CD14-positive monocyte (primary cell): ENCODE measurements at regions not wholly inside any gene's neighbourhood (a gene's known extent, or its start where the extent isn't known, plus 50 kb on each side); places are given as distances from the start of the nearest gene placed in this dataset.

Experiments
- DNase-seq, 3 donors: peaks; one replicate each; pipeline ENCODE4 v3.0.0-alpha.2; 2011 to 2022
- H2AFZ ChIP-seq: 2 replicates; pipeline ENCODE4 v1.6.0; 2012; ENCODE audit warnings: mild to moderate bottlenecking, low read depth, low read length, inconsistent platforms; ENCODE audit not compliant: insufficient read depth, poor library complexity, severe bottlenecking
- H3K27ac ChIP-seq, 2 donors: 1 replicate in 1 of 2; 2 replicates in 1 of 2; pipeline ENCODE4 v1.5.1; 2012 to 2013; ENCODE audit warnings: low read length in 2 of 2, control low read depth in 1 of 2, inconsistent platforms in 1 of 2, low read depth in 1 of 2, mild to moderate bottlenecking in 1 of 2
- H3K27me3 ChIP-seq, 2 donors: one replicate each; pipeline versions ENCODE4 v1.6.0 to v1.6.1; 2011 to 2013; ENCODE audit warnings: low read length in 2 of 2; ENCODE audit not compliant: control insufficient read depth in 2 of 2, insufficient read depth in 2 of 2
- H3K36me3 ChIP-seq, 2 donors: replicated peaks in 1 of 2; 1 replicate in 1 of 2; 2 replicates in 1 of 2; pipeline versions ENCODE4 v1.5.1 to v1.6.1; 2012 to 2013; ENCODE audit warnings: low read length in 2 of 2, control low read depth in 1 of 2, inconsistent platforms in 1 of 2, mild to moderate bottlenecking in 1 of 2; ENCODE audit not compliant: insufficient read depth in 2 of 2, control insufficient read depth in 1 of 2
- H3K4me1 ChIP-seq, 2 donors: 1 replicate in 1 of 2; 2 replicates in 1 of 2; pipeline versions ENCODE4 v1.5.1 to v1.6.1; 2012 to 2013; ENCODE audit warnings: low read length in 2 of 2, control low read depth in 1 of 2, inconsistent platforms in 1 of 2, mild to moderate bottlenecking in 1 of 2, moderate library complexity in 1 of 2; ENCODE audit not compliant: insufficient read depth in 2 of 2, control insufficient read depth in 1 of 2
- H3K4me2 ChIP-seq: replicated peaks from 2 replicates; pipeline ENCODE3; 2012; ENCODE audit warnings: low read length, moderate library complexity, mild to moderate bottlenecking; ENCODE audit not compliant: poor library complexity, severe bottlenecking; ENCODE audit errors: extremely low read depth
- H3K4me3 ChIP-seq, 3 experiments: fragments of 200-600 bp in 1 of 3; sonication (generic) in 1 of 3; replicated peaks in 1 of 3; 1 replicate in 2 of 3; 2 replicates in 1 of 3; pipeline ENCODE4 v1.5.1; 2011 to 2013; ENCODE audit warnings: low read length in 3 of 3, mild to moderate bottlenecking in 3 of 3, control low read depth in 2 of 3, low read depth in 2 of 3, inconsistent platforms in 1 of 3, moderate library complexity in 1 of 3
- H3K79me2 ChIP-seq: 2 replicates; pipeline ENCODE4 v1.6.0; 2012; ENCODE audit warnings: mild to moderate bottlenecking, control low read depth, inconsistent platforms, low read length, moderate library complexity; ENCODE audit not compliant: insufficient read depth
- H3K9ac ChIP-seq: 2 replicates; pipeline ENCODE4 v1.6.0; 2017; ENCODE audit warnings: low read length, mild to moderate bottlenecking; ENCODE audit not compliant: insufficient read depth, poor library complexity, severe bottlenecking
- H3K9me3 ChIP-seq, 2 donors: replicated peaks in 1 of 2; 1 replicate in 1 of 2; 2 replicates in 1 of 2; pipeline versions ENCODE4 v1.5.1 to v1.6.1; 2012 to 2013; ENCODE audit warnings: low read length in 2 of 2, control low read depth in 1 of 2; ENCODE audit not compliant: control insufficient read depth in 1 of 2, insufficient read depth in 1 of 2
- H4K20me1 ChIP-seq: 2 replicates; pipeline ENCODE4 v1.6.0; 2012; ENCODE audit warnings: mild to moderate bottlenecking, low read length, control low read depth, moderate library complexity; ENCODE audit not compliant: insufficient read depth
- H3K27ac Mint-ChIP-seq, 7 donors: one replicate each; pipeline ENCODE4 v1.8.0; 2020; ENCODE audit warnings: mild to moderate bottlenecking in 7 of 7, mixed read lengths in 7 of 7, moderate library complexity in 6 of 7, inconsistent platforms in 2 of 7
- H3K27me3 Mint-ChIP-seq, 3 donors: one replicate each; pipeline ENCODE4 v1.8.0; 2021 to 2022; ENCODE audit warnings: low read depth in 3 of 3, mild to moderate bottlenecking in 3 of 3, mixed read lengths in 3 of 3, moderate library complexity in 3 of 3, inconsistent platforms in 1 of 3
- H3K36me3 Mint-ChIP-seq, 2 donors: one replicate each; pipeline ENCODE4 v1.8.0; 2020; ENCODE audit warnings: mixed read lengths in 2 of 2, inconsistent platforms in 1 of 2, mild to moderate bottlenecking in 1 of 2
- H3K4me1 Mint-ChIP-seq: one replicate; pipeline ENCODE4 v1.8.0; 2020; ENCODE audit warnings: mild to moderate bottlenecking, mixed read lengths
- H3K4me3 Mint-ChIP-seq, 2 donors: one replicate each; pipeline ENCODE4 v1.8.0; 2020; ENCODE audit warnings: mild to moderate bottlenecking in 2 of 2, mixed read lengths in 2 of 2, moderate library complexity in 1 of 2
- H3K9me3 Mint-ChIP-seq, 7 donors: one replicate each; pipeline ENCODE4 v1.8.0; 2020 to 2022; ENCODE audit warnings: mixed read lengths in 7 of 7, mild to moderate bottlenecking in 6 of 7, moderate library complexity in 6 of 7, inconsistent platforms in 2 of 7
- CTCF ChIP-seq: fragments of 200-600 bp; IDR thresholded peaks from one replicate; pipeline ENCODE4 v1.8.0; 2022; ENCODE audit warnings: antibody characterized with exemption, mild to moderate bottlenecking
- WGBS: methylation state at CpG from one replicate; pipeline ENCODE4 v1.1.5; 2013; ENCODE audit warnings: missing lambda C conversion rate; ENCODE audit not compliant: insufficient coverage; 5-methylcytosine and 5-hydroxymethylcytosine counted together
- intact Hi-C, 2 donors: fragments of 100-400 bp; cut with micrococcal nuclease; formaldehyde crosslinking; loops; one replicate each; pipeline versions ENCODE4 v1.15.0 to v1.15.1; 2023

- no peak overlapping the region for H2AFZ ChIP-seq
- DNase-seq: no peak
- H3K27me3 ChIP-seq: no peaks in the 10 kb centered on the region
- H3K4me3 Mint-ChIP-seq: no peak overlapping the region
- no peaks in the 10 kb centered on the region for H3K79me2 ChIP-seq
- no peak overlapping the region for H3K4me2 ChIP-seq
- H3K36me3 Mint-ChIP-seq: no peaks in the 10 kb centered on the region
- H3K4me1 Mint-ChIP-seq: no peaks in the 10 kb centered on the region
- intact Hi-C loops: no loop called here
- no peak overlapping the region for H3K4me3 ChIP-seq
- H3K27ac ChIP-seq: no peak overlapping the region
- no peak overlapping the region for H3K27ac Mint-ChIP-seq
- H3K36me3 ChIP-seq: no peaks in the 10 kb centered on the region
- no peaks in the 10 kb centered on the region for H3K4me1 ChIP-seq
- WGBS: 50% methylated on average over 1 of the region's 3 CpGs
- H3K27me3 Mint-ChIP-seq: peaks cover 0 to 2% (median 0%) of the 10 kb centered on the region in 3 donors
- peaks cover 0 to 2% (median 0%) of the 10 kb centered on the region in 7 donors for H3K9me3 Mint-ChIP-seq
- no peaks in the 10 kb centered on the region for H4K20me1 ChIP-seq
- TF ChIP-seq CTCF: no peak
- H3K9ac ChIP-seq: no peak overlapping the region
- H3K9me3 ChIP-seq: no peaks in the 10 kb centered on the region
Measured at GRCh38 chr15:87582169-87582568, 674.4 kb downstream of the NTRK3 start.

DNA sequence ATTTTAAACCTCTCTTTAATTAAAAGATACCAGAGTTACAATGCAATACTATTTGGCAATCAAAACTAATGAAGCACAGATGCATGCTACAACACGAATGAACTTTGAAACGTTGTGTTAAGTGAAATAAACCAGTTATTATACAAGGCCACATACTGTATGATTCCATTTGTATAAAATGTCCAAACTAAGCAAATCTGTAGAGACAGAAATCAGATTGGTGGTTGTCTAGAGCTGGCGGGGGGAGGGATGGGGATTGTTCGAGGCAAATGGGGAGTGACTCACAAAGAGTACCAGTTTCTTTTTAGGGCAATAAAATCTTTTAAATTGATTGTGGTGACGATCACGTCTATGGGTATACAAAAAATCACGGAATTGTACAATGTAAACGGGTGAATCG, 677.0 kb downstream of the NTRK3 start:
- intact Hi-C loops: no loop called here
- H3K36me3 ChIP-seq: no peaks in the 10 kb centered on the region
- H3K4me3 ChIP-seq: no peak overlapping the region
- no peaks in the 10 kb centered on the region for H4K20me1 ChIP-seq
- H3K27me3 ChIP-seq: no peaks in the 10 kb centered on the region
- no peak overlapping the region for H2AFZ ChIP-seq
- no peak overlapping the region for H3K4me2 ChIP-seq
- H3K4me1 ChIP-seq: no peaks in the 10 kb centered on the region
- no peak overlapping the region for H3K27ac ChIP-seq
- H3K27me3 Mint-ChIP-seq: peaks cover 0 to 3% (median 1%) of the 10 kb centered on the region in 3 donors
- H3K4me3 Mint-ChIP-seq: no peak overlapping the region
- WGBS: 94% methylated on average over 2 of the region's 9 CpGs
- H3K79me2 ChIP-seq: no peaks in the 10 kb centered on the region
- no peak overlapping the region for H3K27ac Mint-ChIP-seq
- DNase-seq: no peak
- no peaks in the 10 kb centered on the region for H3K9me3 ChIP-seq
- no peak overlapping the region for H3K9ac ChIP-seq
- no peak for TF ChIP-seq CTCF
- H3K9me3 Mint-ChIP-seq: peaks cover 0 to 2% (median 0%) of the 10 kb centered on the region in 7 donors
- no peaks in the 10 kb centered on the region for H3K36me3 Mint-ChIP-seq
- no peaks in the 10 kb centered on the region for H3K4me1 Mint-ChIP-seq
